HG03558 (cell line): ENCODE measurements at regions not wholly inside any gene's neighbourhood (a gene's known extent, or its start where the extent isn't known, plus 50 kb on each side); places are given as distances from the start of the nearest gene placed in this dataset.
"Not testable (repeated sequence)": the region's sequence is repeated elsewhere in the genome, so short reads cannot be mapped to it uniquely, and the experiment has no call there.

Experiments used
- ATAC-seq: cut with Tn5 transposase; IDR thresholded peaks from one replicate; pipeline ENCODE4 v1.9.1; 2021; ENCODE audit warnings: moderate number of reproducible peaks; ENCODE audit not compliant: unreplicated experiment; ENCODE audit errors: extremely low read depth

- ATAC-seq = no peak
Measured at GRCh38 chrX:34576864-34577263, 80.2 kb downstream of the TMEM47 start.

GRCh38 chrX:34565981-34566380 lies 91.1 kb downstream of the TMEM47 start:
- ATAC-seq = no peak

GRCh38 chrX:34563804-34564203 lies 93.3 kb downstream of the TMEM47 start:
- no peak for ATAC-seq

GRCh38 chrX:34563061-34563460 lies 94.0 kb downstream of the TMEM47 start:
- no peak for ATAC-seq

GRCh38 chrX:34562006-34562405 lies 95.1 kb downstream of the TMEM47 start:
- ATAC-seq = no peak

GRCh38 chrX:34560180-34560579 lies 96.9 kb downstream of the TMEM47 start:
- no peak for ATAC-seq

- no peak for ATAC-seq
Measured at GRCh38 chrX:34559325-34559724, 97.8 kb downstream of the TMEM47 start.

GRCh38 chrX:34557733-34558132 lies 99.4 kb downstream of the TMEM47 start:
- no peak for ATAC-seq

GRCh38 chrX:34555481-34555880 lies 101.6 kb downstream of the TMEM47 start:
- ATAC-seq = no peak

- ATAC-seq = no peak
Measured at GRCh38 chrX:34546366-34546765, 110.7 kb downstream of the TMEM47 start.

GRCh38 chrX:34528081-34528480 lies 129.0 kb downstream of the TMEM47 start:
- no peak for ATAC-seq

- ATAC-seq = no peak
Measured at GRCh38 chrX:34521563-34521962, 135.5 kb downstream of the TMEM47 start.

- ATAC-seq = no peak
Measured at GRCh38 chrX:34509394-34509793, 147.7 kb downstream of the TMEM47 start.

- no peak for ATAC-seq
Measured at GRCh38 chrX:34503119-34503518, 154.0 kb downstream of the TMEM47 start.

- no peak for ATAC-seq
Measured at GRCh38 chrX:34493086-34493485, 164.0 kb downstream of the TMEM47 start.

GRCh38 chrX:34491126-34491525 lies 166.0 kb downstream of the TMEM47 start:
- ATAC-seq = no peak

GRCh38 chrX:34487364-34487763 lies 169.7 kb downstream of the TMEM47 start:
- no peak for ATAC-seq

GRCh38 chrX:34483980-34484379 lies 173.1 kb downstream of the TMEM47 start:
- ATAC-seq = no peak

- ATAC-seq = no peak
Measured at GRCh38 chrX:34470507-34470906, 186.6 kb downstream of the TMEM47 start.

- ATAC-seq = no peak
Measured at GRCh38 chrX:34467437-34467836, 189.6 kb downstream of the TMEM47 start.

GRCh38 chrX:34463220-34463619 lies 193.9 kb downstream of the TMEM47 start:
- not testable (repeated sequence) for ATAC-seq

GRCh38 chrX:34457850-34458249 lies 199.2 kb downstream of the TMEM47 start:
- not testable (repeated sequence) for ATAC-seq

- ATAC-seq = no peak
Measured at GRCh38 chrX:34437586-34437985, 219.5 kb downstream of the TMEM47 start.
